ENCODE measurements at regions not wholly inside any gene's neighbourhood (a gene's known extent, or its start where the extent isn't known, plus 50 kb on each side); places are given as distances from the start of the nearest gene placed in this dataset.

- TF ChIP-seq, protein P1, sequence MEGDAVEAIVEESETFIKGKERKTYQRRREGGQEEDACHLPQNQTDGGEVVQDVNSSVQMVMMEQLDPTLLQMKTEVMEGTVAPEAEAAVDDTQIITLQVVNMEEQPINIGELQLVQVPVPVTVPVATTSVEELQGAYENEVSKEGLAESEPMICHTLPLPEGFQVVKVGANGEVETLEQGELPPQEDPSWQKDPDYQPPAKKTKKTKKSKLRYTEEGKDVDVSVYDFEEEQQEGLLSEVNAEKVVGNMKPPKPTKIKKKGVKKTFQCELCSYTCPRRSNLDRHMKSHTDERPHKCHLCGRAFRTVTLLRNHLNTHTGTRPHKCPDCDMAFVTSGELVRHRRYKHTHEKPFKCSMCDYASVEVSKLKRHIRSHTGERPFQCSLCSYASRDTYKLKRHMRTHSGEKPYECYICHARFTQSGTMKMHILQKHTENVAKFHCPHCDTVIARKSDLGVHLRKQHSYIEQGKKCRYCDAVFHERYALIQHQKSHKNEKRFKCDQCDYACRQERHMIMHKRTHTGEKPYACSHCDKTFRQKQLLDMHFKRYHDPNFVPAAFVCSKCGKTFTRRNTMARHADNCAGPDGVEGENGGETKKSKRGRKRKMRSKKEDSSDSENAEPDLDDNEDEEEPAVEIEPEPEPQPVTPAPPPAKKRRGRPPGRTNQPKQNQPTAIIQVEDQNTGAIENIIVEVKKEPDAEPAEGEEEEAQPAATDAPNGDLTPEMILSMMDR (conservative IDR thresholded peaks at IDR 0.05; ENCODE audit: low read length): no peak
Observed at GRCh38 chr7:84654273-84654672, 459.7 kb upstream of the SEMA3A start.

DNA sequence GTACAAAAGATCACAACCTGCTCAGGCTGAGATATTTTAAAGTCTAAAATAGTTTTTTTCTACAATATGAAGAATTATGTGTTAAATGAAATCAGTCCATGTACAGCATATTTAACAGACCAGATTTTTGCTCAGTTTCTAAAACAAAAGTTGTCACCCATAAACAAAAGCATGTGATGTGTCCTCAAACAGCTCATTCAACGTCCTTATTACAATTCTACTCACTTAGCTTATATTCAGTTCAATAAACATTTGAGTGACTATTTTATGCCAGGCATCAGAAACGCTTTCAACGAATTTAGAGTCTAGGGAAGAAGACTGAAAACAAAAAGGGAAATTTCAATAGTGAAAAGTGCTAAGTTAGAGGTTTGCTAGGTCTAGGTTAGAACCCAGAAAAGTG is 457.3 kb upstream of the SEMA3A start:
- DNase-seq (ENCODE audit: low read depth): no peak
- TF ChIP-seq, protein P1 (conservative IDR thresholded peaks at IDR 0.05; ENCODE audit: low read length): no peak
- no peak overlapping the region for H3K4me3 ChIP-seq (ENCODE audit: low read length)

More at GRCh38 chr7:84654273-84654672, 459.7 kb upstream of the SEMA3A start:
- DNase-seq (ENCODE audit: low read depth): no peak
- no peak overlapping the region for H3K4me3 ChIP-seq (ENCODE audit: low read length)

DNA sequence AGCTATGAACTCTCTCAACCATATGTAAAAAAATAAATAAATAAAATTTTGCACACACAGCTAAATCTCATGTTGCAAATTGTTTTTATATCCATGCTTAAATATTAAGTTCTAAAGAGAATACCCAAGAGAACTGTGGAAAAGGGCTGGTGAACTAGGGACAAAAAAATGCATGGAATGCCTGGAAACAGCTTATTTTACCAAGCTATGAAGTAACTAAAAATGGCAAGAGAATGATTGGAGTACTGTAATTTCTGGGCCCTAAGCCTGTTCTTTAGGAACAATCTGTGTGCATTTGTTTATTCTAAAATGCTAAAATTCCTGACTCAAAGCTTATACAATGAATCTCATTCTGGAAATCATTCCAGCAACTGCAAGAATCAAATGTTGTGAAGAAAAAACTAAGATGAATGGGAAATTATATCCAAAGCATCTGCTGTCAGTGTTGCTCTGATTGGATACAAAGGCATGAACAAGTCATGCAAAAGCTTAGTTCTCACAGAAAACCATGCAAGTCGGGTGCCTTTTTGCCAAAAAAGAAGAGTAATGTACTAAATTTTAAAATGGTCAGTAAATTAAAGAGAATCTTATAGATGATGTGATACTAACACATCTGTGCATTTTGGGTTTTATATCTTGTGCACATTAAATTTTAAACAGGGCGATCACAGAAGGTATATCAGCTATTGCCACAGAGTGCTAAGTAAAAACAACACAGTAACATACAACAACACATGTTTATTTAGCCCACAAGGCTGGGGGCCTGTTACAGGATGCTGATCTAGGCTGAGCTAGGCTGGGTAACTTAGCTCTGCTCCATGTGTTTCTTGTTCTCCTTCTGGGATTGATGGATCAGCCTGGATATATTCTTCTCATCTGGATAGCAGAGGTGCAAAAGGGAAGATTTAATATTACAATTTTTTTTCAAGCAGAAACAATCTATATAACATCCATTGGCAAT is 453.5 kb upstream of the SEMA3A start:
- peak; percentile 94 for DNase-seq (ENCODE audit: low read depth)
- TF ChIP-seq, protein P1 (conservative IDR thresholded peaks at IDR 0.05; ENCODE audit: low read length): no peak
- H3K4me3 ChIP-seq (ENCODE audit: low read length): no peak overlapping the region

DNA sequence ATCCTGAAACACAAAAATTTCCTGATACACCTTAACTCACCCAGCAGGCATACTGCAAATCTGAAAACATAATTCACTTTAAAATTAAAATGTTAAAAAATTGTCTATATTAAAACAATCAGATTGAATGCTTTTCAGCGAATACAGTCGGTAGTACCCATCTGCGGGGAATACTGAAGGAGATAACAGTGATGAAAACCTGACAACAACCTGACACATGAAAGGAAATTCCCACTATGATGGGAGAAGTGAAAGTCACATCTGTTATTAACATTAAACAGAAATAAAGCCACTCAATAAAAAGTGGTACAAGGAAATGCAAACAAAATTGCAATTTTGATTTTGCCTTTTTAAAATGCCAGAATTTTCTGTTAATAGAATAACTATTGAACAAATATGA is 448.0 kb upstream of the SEMA3A start:
- H3K4me3 ChIP-seq (ENCODE audit: low read length): no peak overlapping the region
- TF ChIP-seq, protein P1 (conservative IDR thresholded peaks at IDR 0.05; ENCODE audit: low read length): no peak
- no peak for DNase-seq (ENCODE audit: low read depth)

DNA sequence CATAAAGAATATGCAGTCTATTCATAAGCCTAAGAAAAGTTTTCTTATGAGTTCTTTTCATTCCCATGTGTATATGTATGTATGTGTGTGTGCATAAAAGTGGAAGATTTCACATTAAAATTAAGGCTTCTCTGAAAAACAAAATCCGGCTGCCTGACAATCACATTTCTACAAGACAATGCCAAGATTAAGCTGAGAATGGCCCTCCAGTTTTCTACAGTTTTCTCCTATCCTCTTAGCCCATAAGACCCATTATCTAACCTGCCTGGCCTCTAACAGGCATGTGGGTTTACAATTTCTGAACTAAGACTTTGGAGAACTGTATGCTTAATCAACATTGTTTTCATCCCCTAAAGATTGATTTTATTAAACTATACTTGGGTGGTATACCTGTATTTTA is 446.0 kb upstream of the SEMA3A start:
- no peak overlapping the region for H3K4me3 ChIP-seq (ENCODE audit: low read length)
- DNase-seq (ENCODE audit: low read depth): no peak
- TF ChIP-seq, protein P1 (conservative IDR thresholded peaks at IDR 0.05; ENCODE audit: low read length): no peak

DNA sequence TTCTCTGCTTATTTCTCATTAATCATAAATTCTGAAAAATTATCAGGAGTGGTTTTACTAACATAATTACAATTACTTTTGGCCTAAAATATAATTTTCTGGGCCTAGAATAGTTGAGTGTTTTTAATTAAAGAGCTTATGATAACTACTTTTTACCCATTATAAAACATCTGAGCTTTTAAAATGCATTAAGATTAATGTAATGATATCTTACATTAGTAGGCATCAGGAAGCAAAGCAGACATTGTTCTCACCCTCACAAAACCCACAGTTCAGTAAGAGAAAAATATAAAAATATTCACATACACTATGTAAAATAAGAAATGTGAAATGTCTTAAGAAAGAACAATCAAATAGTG is 443.7 kb upstream of the SEMA3A start:
- TF ChIP-seq, protein P1 (conservative IDR thresholded peaks at IDR 0.05; ENCODE audit: low read length): no peak
- H3K4me3 ChIP-seq (ENCODE audit: low read length): no peak overlapping the region
- no peak for DNase-seq (ENCODE audit: low read depth)

Data from AG10803 (cell line).